Mucosa of rectum (tissue), 2 donors: ENCODE measurements at regions not wholly inside any gene's neighbourhood (a gene's known extent, or its start where the extent isn't known, plus 50 kb on each side); places are given as distances from the start of the nearest gene placed in this dataset.
"Not testable (repeated sequence)": the region's sequence is repeated elsewhere in the genome, so short reads cannot be mapped to it uniquely, and the experiment has no call there.

ENCODE experiments used
- H3K27ac ChIP-seq, 2 donors: one replicate each; pipeline ENCODE4 v1.7.0; 2013; ENCODE audit warnings: inconsistent platforms in 2 of 2, low read depth in 2 of 2, low read length in 2 of 2
- H3K27me3 ChIP-seq, 2 donors: one replicate each; pipeline ENCODE4 v1.7.0; 2013; ENCODE audit warnings: low read length in 2 of 2; ENCODE audit not compliant: control insufficient read depth in 2 of 2, insufficient read depth in 2 of 2
- H3K36me3 ChIP-seq, 2 donors: one replicate each; pipeline ENCODE4 v1.7.0; 2013; ENCODE audit warnings: low read length in 2 of 2; ENCODE audit not compliant: control insufficient read depth in 2 of 2, insufficient read depth in 2 of 2
- H3K4me1 ChIP-seq, 2 donors: one replicate each; pipeline ENCODE4 v1.7.0; 2013; ENCODE audit warnings: low read length in 2 of 2, mild to moderate bottlenecking in 1 of 2; ENCODE audit not compliant: control insufficient read depth in 2 of 2, insufficient read depth in 2 of 2
- H3K4me3 ChIP-seq, 2 donors: one replicate each; pipeline ENCODE4 v1.7.0; 2013; ENCODE audit warnings: low read length in 2 of 2
- H3K9ac ChIP-seq, 2 donors: one replicate each; pipeline ENCODE4 v1.7.0; 2013; ENCODE audit warnings: low read length in 2 of 2, low read depth in 1 of 2, mild to moderate bottlenecking in 1 of 2
- H3K9me3 ChIP-seq, 2 donors: one replicate each; pipeline ENCODE4 v1.7.0; 2013; ENCODE audit warnings: low read length in 2 of 2; ENCODE audit not compliant: control insufficient read depth in 2 of 2
- donor health status: healthy.
- donor health status: Normal muscosa, but diverticular disease.

GRCh38 chrX:40879172-40879571 lies 143.8 kb upstream of the MED14 start:
- not testable (repeated sequence) for H3K9ac ChIP-seq, H3K27me3 ChIP-seq, H3K9me3 ChIP-seq, H3K4me3 ChIP-seq, H3K4me1 ChIP-seq, H3K36me3 ChIP-seq, H3K27ac ChIP-seq

GRCh38 chrX:40880712-40881111 lies 145.4 kb upstream of the MED14 start:
- Histone ChIP-seq H3K27me3 (no peaks in the 10 kb centered on the region), H3K27ac (no peak overlapping the region), H3K9ac (no peak overlapping the region), H3K4me3 (no peak overlapping the region), H3K9me3 (no peaks in the 10 kb centered on the region), H3K4me1 (no peaks in the 10 kb centered on the region), H3K36me3 (no peaks in the 10 kb centered on the region)

- Histone ChIP-seq H3K9me3 (no peaks in the 10 kb centered on the region), H3K9ac (no peak overlapping the region), H3K4me3 (no peak overlapping the region), H3K4me1 (no peaks in the 10 kb centered on the region), H3K36me3 (no peaks in the 10 kb centered on the region), H3K27ac (no peak overlapping the region), H3K27me3 (peaks cover 0 to 2% of the 10 kb centered on the region in 2 donors)
Measured at GRCh38 chrX:40883021-40883619, 147.8 kb upstream of the MED14 start.

- Histone ChIP-seq H3K9ac (no peak overlapping the region), H3K9me3 (no peaks in the 10 kb centered on the region), H3K4me1 (no peaks in the 10 kb centered on the region), H3K27me3 (peaks cover 0 to 2% of the 10 kb centered on the region in 2 donors), H3K4me3 (no peak overlapping the region), H3K27ac (no peak overlapping the region), H3K36me3 (no peaks in the 10 kb centered on the region)
Measured at GRCh38 chrX:40885989-40886388, 150.6 kb upstream of the MED14 start.

GRCh38 chrX:40887476-40887875 lies 152.1 kb upstream of the MED14 start:
- Histone ChIP-seq H3K27ac (no peak overlapping the region), H3K4me1 (no peaks in the 10 kb centered on the region), H3K27me3 (peaks cover 0 to 2% of the 10 kb centered on the region in 2 donors), H3K36me3 (no peaks in the 10 kb centered on the region), H3K9ac (no peak overlapping the region), H3K9me3 (no peaks in the 10 kb centered on the region), H3K4me3 (no peak overlapping the region)

- no peaks in the 10 kb centered on the region for H3K36me3 ChIP-seq
Measured at GRCh38 chrX:40891798-40892197, 156.5 kb upstream of the MED14 start.

GRCh38 chrX:40893251-40893910 lies 158.0 kb upstream of the MED14 start:
- Histone ChIP-seq H3K9me3 (no peaks in the 10 kb centered on the region), H3K9ac (no peak overlapping the region), H3K36me3 (no peaks in the 10 kb centered on the region), H3K4me1 (no peaks in the 10 kb centered on the region), H3K27ac (no peak overlapping the region), H3K4me3 (no peak overlapping the region), H3K27me3 (peaks cover 0 to 2% of the 10 kb centered on the region in 2 donors)

More at GRCh38 chrX:40891798-40892197, 156.5 kb upstream of the MED14 start:
- no peak overlapping the region for H3K27ac ChIP-seq
- no peaks in the 10 kb centered on the region for H3K9me3 ChIP-seq
- H3K4me3 ChIP-seq = no peak overlapping the region
- H3K9ac ChIP-seq = no peak overlapping the region
- H3K27me3 ChIP-seq = peaks cover 0 to 5% of the 10 kb centered on the region in 2 donors
- no peaks in the 10 kb centered on the region for H3K4me1 ChIP-seq

GRCh38 chrX:40895246-40895645 lies 159.9 kb upstream of the MED14 start:
- Histone ChIP-seq H3K27ac (no peak overlapping the region), H3K4me1 (no peaks in the 10 kb centered on the region), H3K36me3 (no peaks in the 10 kb centered on the region), H3K27me3 (peaks cover 2 to 4% of the 10 kb centered on the region in 2 donors), H3K4me3 (no peak overlapping the region), H3K9ac (no peak overlapping the region), H3K9me3 (no peaks in the 10 kb centered on the region)

GRCh38 chrX:40897718-40898270 lies 162.5 kb upstream of the MED14 start:
- H3K36me3 ChIP-seq = no peaks in the 10 kb centered on the region
- no peaks in the 10 kb centered on the region for H3K4me1 ChIP-seq
- no peaks in the 10 kb centered on the region for H3K9me3 ChIP-seq
- no peak overlapping the region for H3K9ac ChIP-seq
- H3K4me3 ChIP-seq = no peak overlapping the region
- H3K27me3 ChIP-seq = peaks cover 2 to 4% of the 10 kb centered on the region in 2 donors
- no peak overlapping the region for H3K27ac ChIP-seq

GRCh38 chrX:40904739-40905138 lies 169.4 kb upstream of the MED14 start:
- H3K36me3 ChIP-seq, H3K4me1 ChIP-seq, H3K27ac ChIP-seq, H3K4me3 ChIP-seq, H3K27me3 ChIP-seq, H3K9ac ChIP-seq, H3K9me3 ChIP-seq: not testable (repeated sequence)
